HEK293 (cell line): ENCODE measurements at regions not wholly inside any gene's neighbourhood (a gene's known extent, or its start where the extent isn't known, plus 50 kb on each side); places are given as distances from the start of the nearest gene placed in this dataset.
A peak's percentile ranks its signal among the peaks of the same experiment; 100 is the strongest.

Experiments
- CTCF ChIA-PET: fragments of 350-600 bp; formaldehyde crosslinking; extraction: SDS; loops from one replicate; lab custom pipeline; 2021; ENCODE audit warnings: antibody characterized with exemption; lab: Yijun Ruan, JAX
- POLR2A ChIA-PET: fragments of 300-600 bp; formaldehyde crosslinking; extraction: SDS; loops from one replicate; lab custom pipeline; 2020; ENCODE audit warnings: antibody characterized with exemption, inconsistent platforms; lab: Yijun Ruan, JAX
- H3K27ac ChIP-seq: fragments of 200-500 bp; sonication (Bioruptor generic); 2 replicates; pipeline ENCODE4 v1.5.1; 2014; ENCODE audit warnings: low read depth, low read length, control low read depth, inconsistent platforms; ENCODE audit errors: extremely low read depth
- H3K36me3 ChIP-seq, 2 experiments: fragments of 200-500 bp in 1 of 2; sonication (Bioruptor generic) in 1 of 2; 1 replicate in 1 of 2; 2 replicates in 1 of 2; pipeline ENCODE4 v1.5.1; 2014 to 2017; ENCODE audit warnings: inconsistent platforms in 2 of 2, low read length in 2 of 2; ENCODE audit not compliant: control insufficient read depth in 2 of 2, insufficient read depth in 1 of 2
- H3K4me1 ChIP-seq: fragments of 200-500 bp; sonication (Bioruptor generic); 2 replicates; pipeline ENCODE4 v1.5.1; 2014; ENCODE audit warnings: mild to moderate bottlenecking, low read length, inconsistent platforms; ENCODE audit not compliant: control insufficient read depth, insufficient read depth
- H3K4me3 ChIP-seq: 2 replicates; pipeline ENCODE4 v1.5.1; 2011; ENCODE audit warnings: low read depth, mild to moderate bottlenecking, control low read depth, low read length, moderate library complexity
- H3K9me3 ChIP-seq: fragments of 200-500 bp; sonication (Bioruptor generic); 2 replicates; pipeline ENCODE4 v1.5.1; 2014; ENCODE audit warnings: low read depth, low read length, inconsistent platforms; ENCODE audit not compliant: control insufficient read depth, insufficient read depth
- CTCF ChIP-seq: fragments of 450-650 bp; formaldehyde crosslinking; IDR thresholded peaks from 2 replicates; pipeline ENCODE4 v1.5.1; 2016; ENCODE audit warnings: missing biosample characterization, missing genetic modification characterization
- GLI4 ChIP-seq: fragments of 450-650 bp; formaldehyde crosslinking; IDR thresholded peaks from 2 replicates; pipeline ENCODE4 v1.5.1; 2016; ENCODE audit warnings: missing biosample characterization, missing genetic modification characterization
- OSR2 ChIP-seq: fragments of 450-650 bp; formaldehyde crosslinking; IDR thresholded peaks from 2 replicates; pipeline ENCODE4 v1.5.1; 2016; ENCODE audit warnings: missing biosample characterization, missing genetic modification characterization
- SETDB1 ChIP-seq: IDR thresholded peaks from one replicate; pipeline ENCODE4 v1.6.1; 2017; ENCODE audit warnings: mild to moderate bottlenecking, low read length, moderate library complexity, mixed read lengths; ENCODE audit not compliant: insufficient read length
- ZBTB17 ChIP-seq: fragments of 450-650 bp; formaldehyde crosslinking; IDR thresholded peaks from 2 replicates; pipeline ENCODE4 v1.5.1; 2016; ENCODE audit warnings: missing biosample characterization, missing genetic modification characterization
- ZBTB21 ChIP-seq: fragments of 450-650 bp; formaldehyde crosslinking; IDR thresholded peaks from 2 replicates; pipeline ENCODE4 v1.5.1; 2017; ENCODE audit warnings: missing biosample characterization, missing genetic modification characterization
- ZBTB26 ChIP-seq: fragments of 450-650 bp; formaldehyde crosslinking; optimal IDR thresholded peaks from 2 replicates; pipeline ENCODE3; 2016; ENCODE audit warnings: missing biosample characterization, mild to moderate bottlenecking, missing genetic modification characterization
- ZBTB48 ChIP-seq: fragments of 450-650 bp; formaldehyde crosslinking; IDR thresholded peaks from 2 replicates; pipeline ENCODE4 v1.5.1; 2016; ENCODE audit warnings: missing biosample characterization, missing genetic modification characterization
- ZBTB8A ChIP-seq: fragments of 450-650 bp; formaldehyde crosslinking; IDR thresholded peaks from 2 replicates; pipeline ENCODE4 v1.5.1; 2016; ENCODE audit warnings: missing biosample characterization, missing genetic modification characterization
- ZFP69B ChIP-seq: fragments of 450-650 bp; formaldehyde crosslinking; IDR thresholded peaks from 2 replicates; pipeline ENCODE4 v1.5.1; 2016; ENCODE audit warnings: missing biosample characterization, missing genetic modification characterization
- ZNF221 ChIP-seq: fragments of 450-650 bp; formaldehyde crosslinking; IDR thresholded peaks from 2 replicates; pipeline ENCODE4 v1.5.1; 2017; ENCODE audit warnings: missing biosample characterization, missing genetic modification characterization, borderline replicate concordance
- ZNF223 ChIP-seq: fragments of 450-650 bp; formaldehyde crosslinking; IDR thresholded peaks from 2 replicates; pipeline ENCODE4 v1.5.1; 2016; ENCODE audit warnings: missing biosample characterization, missing genetic modification characterization
- ZNF248 ChIP-seq: fragments of 450-650 bp; formaldehyde crosslinking; IDR thresholded peaks from 2 replicates; pipeline ENCODE4 v1.5.1; 2017; ENCODE audit warnings: missing biosample characterization, missing genetic modification characterization
- ZNF548 ChIP-seq: fragments of 450-650 bp; formaldehyde crosslinking; IDR thresholded peaks from 2 replicates; pipeline ENCODE4 v1.5.1; 2016; ENCODE audit warnings: missing biosample characterization, missing genetic modification characterization
- ZNF600 ChIP-seq: fragments of 450-650 bp; formaldehyde crosslinking; IDR thresholded peaks from 2 replicates; pipeline ENCODE4 v1.5.1; 2016; ENCODE audit warnings: missing biosample characterization, missing genetic modification characterization
- ZNF610 ChIP-seq: fragments of 450-650 bp; formaldehyde crosslinking; IDR thresholded peaks from 2 replicates; pipeline ENCODE4 v1.5.1; 2016; ENCODE audit warnings: missing biosample characterization, missing genetic modification characterization, borderline replicate concordance
- ZNF621 ChIP-seq: fragments of 450-650 bp; formaldehyde crosslinking; IDR thresholded peaks from 2 replicates; pipeline ENCODE4 v1.5.1; 2017; ENCODE audit warnings: missing biosample characterization, missing genetic modification characterization
- ZNF670 ChIP-seq: fragments of 450-650 bp; formaldehyde crosslinking; IDR thresholded peaks from 2 replicates; pipeline ENCODE4 v1.5.1; 2016; ENCODE audit warnings: missing biosample characterization, missing genetic modification characterization, low read depth
- ZNF76 ChIP-seq: fragments of 450-650 bp; formaldehyde crosslinking; IDR thresholded peaks from 2 replicates; pipeline ENCODE4; 2016; ENCODE audit warnings: low read depth, missing biosample characterization, missing genetic modification characterization, borderline replicate concordance
- ZXDB ChIP-seq: fragments of 450-650 bp; formaldehyde crosslinking; IDR thresholded peaks from 2 replicates; pipeline ENCODE4 v1.5.1; 2016; ENCODE audit warnings: missing biosample characterization, missing genetic modification characterization
- TF ChIP-seq, protein P1 (sequence below): fragments of 450-650 bp; formaldehyde crosslinking; IDR thresholded peaks from 2 replicates; pipeline ENCODE4 v1.5.0; 2017; ENCODE audit warnings: missing biosample characterization, missing genetic modification characterization, borderline replicate concordance
- TF ChIP-seq, protein P2 (sequence below): fragments of 450-650 bp; formaldehyde crosslinking; IDR thresholded peaks from 2 replicates; pipeline ENCODE4 v1.5.1; 2016; ENCODE audit warnings: missing biosample characterization, missing genetic modification characterization
- TF ChIP-seq, protein P3 (sequence below): fragments of 450-650 bp; formaldehyde crosslinking; IDR thresholded peaks from 2 replicates; pipeline ENCODE4 v1.5.1; 2016; ENCODE audit warnings: missing biosample characterization, missing genetic modification characterization

DNA sequence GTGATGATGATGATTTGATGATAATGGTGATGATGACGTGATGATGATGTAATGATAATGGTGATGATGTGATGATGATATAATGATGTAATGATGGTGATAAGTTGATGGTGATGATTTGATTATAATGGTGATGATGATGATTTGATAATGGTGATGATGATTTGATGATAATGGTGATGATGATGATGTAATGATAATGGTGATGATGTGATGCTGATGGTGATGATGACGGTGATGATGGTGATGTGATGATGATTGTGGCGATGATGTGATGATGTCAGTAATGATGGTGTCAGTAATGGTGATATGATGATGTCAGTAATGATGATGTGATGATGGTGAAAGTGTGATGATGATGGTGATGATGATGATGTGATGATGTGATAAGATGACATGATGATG is 613.4 kb downstream of the AACS start (continued):
- TF ChIP-seq, protein P1, sequence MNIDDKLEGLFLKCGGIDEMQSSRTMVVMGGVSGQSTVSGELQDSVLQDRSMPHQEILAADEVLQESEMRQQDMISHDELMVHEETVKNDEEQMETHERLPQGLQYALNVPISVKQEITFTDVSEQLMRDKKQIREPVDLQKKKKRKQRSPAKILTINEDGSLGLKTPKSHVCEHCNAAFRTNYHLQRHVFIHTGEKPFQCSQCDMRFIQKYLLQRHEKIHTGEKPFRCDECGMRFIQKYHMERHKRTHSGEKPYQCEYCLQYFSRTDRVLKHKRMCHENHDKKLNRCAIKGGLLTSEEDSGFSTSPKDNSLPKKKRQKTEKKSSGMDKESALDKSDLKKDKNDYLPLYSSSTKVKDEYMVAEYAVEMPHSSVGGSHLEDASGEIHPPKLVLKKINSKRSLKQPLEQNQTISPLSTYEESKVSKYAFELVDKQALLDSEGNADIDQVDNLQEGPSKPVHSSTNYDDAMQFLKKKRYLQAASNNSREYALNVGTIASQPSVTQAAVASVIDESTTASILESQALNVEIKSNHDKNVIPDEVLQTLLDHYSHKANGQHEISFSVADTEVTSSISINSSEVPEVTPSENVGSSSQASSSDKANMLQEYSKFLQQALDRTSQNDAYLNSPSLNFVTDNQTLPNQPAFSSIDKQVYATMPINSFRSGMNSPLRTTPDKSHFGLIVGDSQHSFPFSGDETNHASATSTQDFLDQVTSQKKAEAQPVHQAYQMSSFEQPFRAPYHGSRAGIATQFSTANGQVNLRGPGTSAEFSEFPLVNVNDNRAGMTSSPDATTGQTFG (tag by site-specific recombination), result peak; percentile 97
- TF ChIP-seq ZNF621 (tag by site-specific recombination) (peak; percentile 97), ZXDB (tag by site-specific recombination) (no peak)

DNA sequence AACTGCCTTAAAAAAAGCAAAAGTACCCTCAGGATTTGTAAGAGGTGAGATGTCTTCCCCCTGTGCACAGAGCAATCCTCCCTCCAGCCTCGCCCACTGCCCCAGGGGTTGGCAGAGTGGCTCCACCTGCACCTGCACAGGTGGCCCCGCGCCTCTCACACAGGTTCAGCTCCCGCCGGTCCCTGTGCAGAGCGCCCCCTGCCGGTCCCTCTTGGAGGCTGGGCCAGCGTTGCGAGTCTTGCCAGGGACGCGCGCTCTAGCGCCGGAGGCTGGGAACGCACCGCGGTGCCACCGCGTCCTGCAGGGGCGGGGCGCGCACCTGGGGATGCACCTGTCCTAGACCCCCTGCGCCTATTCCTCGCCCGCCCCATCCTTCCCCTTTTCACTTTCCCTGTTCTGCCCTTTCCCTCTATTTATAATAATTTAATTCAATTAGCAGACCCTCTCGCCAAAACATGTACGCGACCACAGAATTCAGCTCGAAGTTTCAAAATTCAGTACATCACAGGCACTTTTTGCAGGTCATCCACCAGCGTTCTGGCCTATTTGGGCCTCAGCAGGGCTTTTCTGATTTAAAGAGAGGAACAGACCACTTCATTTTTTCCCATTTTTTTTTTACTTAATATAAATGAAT is 618.6 kb downstream of the AACS start:
- ChIA-PET POLR2A (no interaction called here), CTCF (interaction anchor here (0.7 to 0.8 kb wide), 3 partner anchors 12 to 23 kb away, joined by 3 to 4 read pairs (median 3); no protein-coding TSS in a partner anchor)
- no peaks in the 10 kb centered on the region for H3K36me3 ChIP-seq
- no peak overlapping the region for H3K4me3 ChIP-seq
- H3K9me3 ChIP-seq, result no peaks in the 10 kb centered on the region
- peak; percentile 76 for TF ChIP-seq CTCF (tag by site-specific recombination)
- TF ChIP-seq ZBTB26 (tag by site-specific recombination), result peak; percentile 23
- no peak for TF ChIP-seq ZBTB8A
- no peaks in the 10 kb centered on the region for H3K4me1 ChIP-seq
- no peak overlapping the region for H3K27ac ChIP-seq

- no peak for TF ChIP-seq ZNF221 (tag by site-specific recombination)
- no peak for TF ChIP-seq SETDB1
- TF ChIP-seq, protein P2, sequence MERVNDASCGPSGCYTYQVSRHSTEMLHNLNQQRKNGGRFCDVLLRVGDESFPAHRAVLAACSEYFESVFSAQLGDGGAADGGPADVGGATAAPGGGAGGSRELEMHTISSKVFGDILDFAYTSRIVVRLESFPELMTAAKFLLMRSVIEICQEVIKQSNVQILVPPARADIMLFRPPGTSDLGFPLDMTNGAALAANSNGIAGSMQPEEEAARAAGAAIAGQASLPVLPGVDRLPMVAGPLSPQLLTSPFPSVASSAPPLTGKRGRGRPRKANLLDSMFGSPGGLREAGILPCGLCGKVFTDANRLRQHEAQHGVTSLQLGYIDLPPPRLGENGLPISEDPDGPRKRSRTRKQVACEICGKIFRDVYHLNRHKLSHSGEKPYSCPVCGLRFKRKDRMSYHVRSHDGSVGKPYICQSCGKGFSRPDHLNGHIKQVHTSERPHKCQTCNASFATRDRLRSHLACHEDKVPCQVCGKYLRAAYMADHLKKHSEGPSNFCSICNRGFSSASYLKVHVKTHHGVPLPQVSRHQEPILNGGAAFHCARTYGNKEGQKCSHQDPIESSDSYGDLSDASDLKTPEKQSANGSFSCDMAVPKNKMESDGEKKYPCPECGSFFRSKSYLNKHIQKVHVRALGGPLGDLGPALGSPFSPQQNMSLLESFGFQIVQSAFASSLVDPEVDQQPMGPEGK, result no peak
- TF ChIP-seq, protein P3, sequence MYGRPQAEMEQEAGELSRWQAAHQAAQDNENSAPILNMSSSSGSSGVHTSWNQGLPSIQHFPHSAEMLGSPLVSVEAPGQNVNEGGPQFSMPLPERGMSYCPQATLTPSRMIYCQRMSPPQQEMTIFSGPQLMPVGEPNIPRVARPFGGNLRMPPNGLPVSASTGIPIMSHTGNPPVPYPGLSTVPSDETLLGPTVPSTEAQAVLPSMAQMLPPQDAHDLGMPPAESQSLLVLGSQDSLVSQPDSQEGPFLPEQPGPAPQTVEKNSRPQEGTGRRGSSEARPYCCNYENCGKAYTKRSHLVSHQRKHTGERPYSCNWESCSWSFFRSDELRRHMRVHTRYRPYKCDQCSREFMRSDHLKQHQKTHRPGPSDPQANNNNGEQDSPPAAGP (tag by site-specific recombination), result no peak
- TF ChIP-seq ZNF223 (tag by site-specific recombination), result no peak
- TF ChIP-seq ZNF600 (tag by site-specific recombination), result no peak
- no peak for TF ChIP-seq ZNF670 (tag by site-specific recombination)
- TF ChIP-seq GLI4 (tag by site-specific recombination), result no peak
- no peak for TF ChIP-seq ZBTB21 (tag by site-specific recombination)
- TF ChIP-seq OSR2 (tag by site-specific recombination), result no peak
- no peak for TF ChIP-seq ZNF248 (tag by site-specific recombination)
- no peak for TF ChIP-seq ZNF548
- TF ChIP-seq ZFP69B, result no peak
- no peak for TF ChIP-seq ZNF610
- no peak for TF ChIP-seq ZBTB17 (tag by site-specific recombination)
- TF ChIP-seq ZNF76, result no peak
- no peak for TF ChIP-seq ZBTB48 (tag by site-specific recombination)
- CTCF ChIA-PET, result no interaction called here
These were observed 619.9 kb downstream of the AACS start for GRCh38 chr12:125684968-125685790.

More at GRCh38 chr12:125684968-125685790, 619.9 kb downstream of the AACS start:
- Histone ChIP-seq H3K4me3 (no peak overlapping the region), H3K4me1 (no peaks in the 10 kb centered on the region), H3K27ac (no peak overlapping the region), H3K9me3 (no peaks in the 10 kb centered on the region), H3K36me3 (no peaks in the 10 kb centered on the region)
- POLR2A ChIA-PET, result no interaction called here
